ENCODE measurements at regions not wholly inside any gene's neighbourhood (a gene's known extent, or its start where the extent isn't known, plus 50 kb on each side); places are given as distances from the start of the nearest gene placed in this dataset.

DNA sequence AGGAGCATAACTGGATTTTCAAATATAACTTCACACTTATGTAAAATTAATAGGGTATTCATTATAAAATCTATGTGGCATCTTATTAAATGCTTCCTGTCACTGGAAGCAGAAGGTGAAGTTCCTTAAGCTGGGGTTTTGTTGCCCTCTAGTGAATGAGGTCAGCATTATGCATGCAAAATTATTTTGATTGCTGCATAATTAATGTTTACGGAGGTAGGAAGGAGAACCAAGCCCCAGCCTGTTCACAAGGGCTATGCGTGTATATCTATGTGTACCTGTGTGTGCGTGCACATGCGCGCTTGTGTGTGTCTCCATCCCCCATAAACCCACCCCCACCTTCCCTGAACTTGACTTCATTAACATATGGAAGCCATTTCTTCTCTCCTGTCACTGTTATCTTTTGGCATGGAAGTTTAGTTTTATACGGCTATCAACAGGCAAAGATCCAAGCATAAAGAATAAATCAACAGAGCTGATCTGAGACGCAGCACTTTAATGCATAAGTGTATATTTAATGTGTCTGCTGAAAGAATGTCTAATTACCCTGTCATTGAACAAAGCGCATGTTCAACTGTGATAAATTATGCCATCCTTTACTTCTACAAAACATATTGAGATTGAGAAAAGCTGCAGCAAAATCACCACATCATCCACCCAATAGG is 90.2 kb upstream of the CDH4 start:
- H4K20me1 ChIP-seq (ENCODE audit: low read length) = no peaks in the 10 kb centered on the region
- ATAC-seq (no peak), DNase-seq (no peak)
- H3K4me1 ChIP-seq (ENCODE audit: insufficient read depth, low read length) = no peaks in the 10 kb centered on the region
- intact Hi-C loops (cut with micrococcal nuclease) = no loop called here
- no peak overlapping the region for H3K27ac ChIP-seq (ENCODE audit: low read length)
- no peaks in the 10 kb centered on the region for H3K9me2 ChIP-seq (replicated peaks; ENCODE audit: low read length)
- H3K4me3 ChIP-seq (ENCODE audit: low read length) = no peak overlapping the region
- H3K79me2 ChIP-seq (ENCODE audit: low read length) = no peaks in the 10 kb centered on the region
- CTCF ChIA-PET = no interaction called here
- H3F3A ChIP-seq (ENCODE audit: low read length, unreplicated experiment) = no peaks in the 10 kb centered on the region
- POLR2A ChIA-PET (ENCODE audit: unreplicated experiment) = no interaction called here
- no peak overlapping the region for H2AFZ ChIP-seq (ENCODE audit: low read length)
- BruUV-seq (replicated peaks) = no TSS peak
- H3K9me3 ChIP-seq (ENCODE audit: low read length) = 0 out of 2 replicates have a peak, but pooled peaks cover 5% of the 10 kb centered on the region
- TF ChIP-seq, protein P1, sequence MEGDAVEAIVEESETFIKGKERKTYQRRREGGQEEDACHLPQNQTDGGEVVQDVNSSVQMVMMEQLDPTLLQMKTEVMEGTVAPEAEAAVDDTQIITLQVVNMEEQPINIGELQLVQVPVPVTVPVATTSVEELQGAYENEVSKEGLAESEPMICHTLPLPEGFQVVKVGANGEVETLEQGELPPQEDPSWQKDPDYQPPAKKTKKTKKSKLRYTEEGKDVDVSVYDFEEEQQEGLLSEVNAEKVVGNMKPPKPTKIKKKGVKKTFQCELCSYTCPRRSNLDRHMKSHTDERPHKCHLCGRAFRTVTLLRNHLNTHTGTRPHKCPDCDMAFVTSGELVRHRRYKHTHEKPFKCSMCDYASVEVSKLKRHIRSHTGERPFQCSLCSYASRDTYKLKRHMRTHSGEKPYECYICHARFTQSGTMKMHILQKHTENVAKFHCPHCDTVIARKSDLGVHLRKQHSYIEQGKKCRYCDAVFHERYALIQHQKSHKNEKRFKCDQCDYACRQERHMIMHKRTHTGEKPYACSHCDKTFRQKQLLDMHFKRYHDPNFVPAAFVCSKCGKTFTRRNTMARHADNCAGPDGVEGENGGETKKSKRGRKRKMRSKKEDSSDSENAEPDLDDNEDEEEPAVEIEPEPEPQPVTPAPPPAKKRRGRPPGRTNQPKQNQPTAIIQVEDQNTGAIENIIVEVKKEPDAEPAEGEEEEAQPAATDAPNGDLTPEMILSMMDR (conservative IDR thresholded peaks at IDR 0.05; ENCODE audit: low read depth, low read length) = no peak
- no peak for TF ChIP-seq EZH2phosphoT487 (IDR thresholded peaks at IDR 0.05; ENCODE audit: borderline replicate concordance, low read length)
- no peak overlapping the region for H3K9ac ChIP-seq (ENCODE audit: low read length)
- no peaks in the 10 kb centered on the region; the same call in 1 of the 2 replicates for H3K36me3 ChIP-seq (ENCODE audit: low read depth, low read length)
- H3K4me2 ChIP-seq (ENCODE audit: low read length) = no peak overlapping the region
- H3K27me3 ChIP-seq (ENCODE audit: low read length) = peaks cover 47% of the 10 kb centered on the region

DNA sequence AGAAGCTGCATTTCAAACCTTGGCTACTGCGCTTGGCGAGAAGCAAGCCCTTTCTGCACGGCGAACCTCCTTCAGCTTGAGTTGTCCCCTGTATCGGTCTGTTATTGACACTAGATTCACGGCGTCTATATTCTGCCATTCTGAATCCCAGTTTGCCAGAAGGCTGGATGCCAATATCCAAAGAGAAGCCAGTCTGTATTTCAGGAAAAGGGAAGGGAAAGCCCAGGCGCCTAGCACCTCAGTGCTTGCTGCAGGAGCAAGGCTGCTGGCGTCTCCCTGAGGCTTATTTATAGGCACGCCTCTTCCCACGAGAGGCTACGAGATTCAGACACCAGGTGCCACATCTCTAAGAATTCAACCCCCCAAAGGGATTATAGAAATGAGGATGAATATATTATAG is 89.6 kb upstream of the CDH4 start:
- no peak overlapping the region for H3K9ac ChIP-seq (ENCODE audit: low read length)
- no peaks in the 10 kb centered on the region for H3K4me1 ChIP-seq (ENCODE audit: insufficient read depth, low read length)
- POLR2A ChIA-PET (ENCODE audit: unreplicated experiment) = no interaction called here
- no peaks in the 10 kb centered on the region for H3F3A ChIP-seq (ENCODE audit: low read length, unreplicated experiment)
- DNase-seq (no peak), ATAC-seq (no peak)
- no peak overlapping the region for H3K4me3 ChIP-seq (ENCODE audit: low read length)
- no peak for TF ChIP-seq EZH2phosphoT487 (IDR thresholded peaks at IDR 0.05; ENCODE audit: borderline replicate concordance, low read length)
- TF ChIP-seq EZH2 (IDR thresholded peaks at IDR 0.05; ENCODE audit: low read length, unreplicated experiment) = no peak
- TF ChIP-seq, protein P1 (conservative IDR thresholded peaks at IDR 0.05; ENCODE audit: low read depth, low read length) = no peak
- H3K9me3 ChIP-seq (ENCODE audit: low read length) = 0 out of 2 replicates have a peak, but pooled peaks cover 5% of the 10 kb centered on the region
- no peaks in the 10 kb centered on the region for H3K79me2 ChIP-seq (ENCODE audit: low read length)
- intact Hi-C loops (cut with micrococcal nuclease) = no loop called here
- no peaks in the 10 kb centered on the region for H3K9me2 ChIP-seq (replicated peaks; ENCODE audit: low read length)
- no peak overlapping the region for H3K4me2 ChIP-seq (ENCODE audit: low read length)
- peaks cover 47% of the 10 kb centered on the region for H3K27me3 ChIP-seq (ENCODE audit: low read length)
- BruUV-seq (replicated peaks) = no TSS peak
- H2AFZ ChIP-seq (ENCODE audit: low read length) = no peak overlapping the region
- H4K20me1 ChIP-seq (ENCODE audit: low read length) = no peaks in the 10 kb centered on the region
- H3K27ac ChIP-seq (ENCODE audit: low read length) = no peak overlapping the region
- no peaks in the 10 kb centered on the region; the same call in 1 of the 2 replicates for H3K36me3 ChIP-seq (ENCODE audit: low read depth, low read length)
- CTCF ChIA-PET = no interaction called here

DNA sequence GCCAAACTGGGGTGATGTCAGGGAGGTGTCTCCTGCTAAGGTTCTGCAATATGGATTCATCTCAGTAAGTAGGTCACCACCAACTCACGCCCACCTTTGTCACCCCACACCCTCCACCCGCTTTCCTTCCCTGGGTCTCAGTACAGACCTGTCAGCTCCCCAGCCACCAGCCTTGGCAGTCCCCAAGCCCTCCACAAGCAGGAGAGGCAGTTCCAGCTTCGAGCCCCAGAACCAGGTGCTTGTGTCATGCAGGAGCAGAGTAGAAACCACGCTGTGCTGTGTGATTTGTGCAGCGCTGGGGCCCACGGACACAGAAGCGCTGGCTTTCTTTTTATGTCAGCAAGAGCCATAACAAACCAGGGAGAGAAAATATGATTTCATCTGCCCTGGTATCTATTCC is 89.0 kb upstream of the CDH4 start:
- H3K4me2 ChIP-seq (ENCODE audit: low read length) = no peak overlapping the region
- TF ChIP-seq EZH2 (IDR thresholded peaks at IDR 0.05; ENCODE audit: low read length, unreplicated experiment) = no peak
- TF ChIP-seq, protein P1 (conservative IDR thresholded peaks at IDR 0.05; ENCODE audit: low read depth, low read length) = no peak
- TF ChIP-seq EZH2phosphoT487 (IDR thresholded peaks at IDR 0.05; ENCODE audit: borderline replicate concordance, low read length) = no peak
- POLR2A ChIA-PET (ENCODE audit: unreplicated experiment) = no interaction called here
- no peak overlapping the region for H3K4me3 ChIP-seq (ENCODE audit: low read length)
- H3K79me2 ChIP-seq (ENCODE audit: low read length) = no peaks in the 10 kb centered on the region
- DNase-seq = no peak
- H3K36me3 ChIP-seq (ENCODE audit: low read depth, low read length) = no peaks in the 10 kb centered on the region; the same call in 1 of the 2 replicates
- H3F3A ChIP-seq (ENCODE audit: low read length, unreplicated experiment) = no peaks in the 10 kb centered on the region
- H3K9me3 ChIP-seq (ENCODE audit: low read length) = 0 out of 2 replicates have a peak, but pooled peaks cover 6% of the 10 kb centered on the region
- no peak overlapping the region for H3K9ac ChIP-seq (ENCODE audit: low read length)
- no peak overlapping the region for H3K27ac ChIP-seq (ENCODE audit: low read length)
- intact Hi-C loops (cut with micrococcal nuclease) = no loop called here
- CTCF ChIA-PET = no interaction called here
- peaks cover 46% of the 10 kb centered on the region for H3K27me3 ChIP-seq (ENCODE audit: low read length)
- H4K20me1 ChIP-seq (ENCODE audit: low read length) = no peaks in the 10 kb centered on the region
- H3K4me1 ChIP-seq (ENCODE audit: insufficient read depth, low read length) = no peaks in the 10 kb centered on the region
- no peaks in the 10 kb centered on the region for H3K9me2 ChIP-seq (replicated peaks; ENCODE audit: low read length)
- ATAC-seq = no peak
- H2AFZ ChIP-seq (ENCODE audit: low read length) = no peak overlapping the region
- BruUV-seq (replicated peaks) = no TSS peak
